GM12873 (cell line): ENCODE measurements at regions not wholly inside any gene's neighbourhood (a gene's known extent, or its start where the extent isn't known, plus 50 kb on each side); places are given as distances from the start of the nearest gene placed in this dataset.

ENCODE experiments used
- CTCF ChIP-seq: IDR thresholded peaks from 2 replicates; pipeline ENCODE4 v1.5.1; 2012; ENCODE audit warnings: low read depth, mild to moderate bottlenecking, moderate library complexity, low read length, control low read depth; ENCODE audit not compliant: insufficient read depth; ENCODE audit errors: missing control alignments

- no peak for TF ChIP-seq CTCF
These were observed 568.8 kb upstream of the SEMA6A start for GRCh38 chr5:117143406-117143805.

- TF ChIP-seq CTCF: no peak
These were observed 563.9 kb upstream of the SEMA6A start for GRCh38 chr5:117138523-117138922.

- TF ChIP-seq CTCF: no peak
These were observed 561.2 kb upstream of the SEMA6A start for GRCh38 chr5:117135851-117136250.

GRCh38 chr5:117133198-117133597, 558.6 kb upstream of the SEMA6A start:
- no peak for TF ChIP-seq CTCF

- TF ChIP-seq CTCF: no peak
These were observed 557.3 kb upstream of the SEMA6A start for GRCh38 chr5:117131876-117132275.

GRCh38 chr5:117131048-117131679, 556.5 kb upstream of the SEMA6A start:
- no peak for TF ChIP-seq CTCF

GRCh38 chr5:117118499-117118898, 543.9 kb upstream of the SEMA6A start:
- no peak for TF ChIP-seq CTCF

- no peak for TF ChIP-seq CTCF
These were observed 535.9 kb upstream of the SEMA6A start for GRCh38 chr5:117110548-117110947.
